Activated T-cell treated with anti-CD3 and anti-CD28 coated beads, Interleukin-2, amount 50 U/mL, for 24 hours (primary cell): ENCODE measurements at regions not wholly inside any gene's neighbourhood (a gene's known extent, or its start where the extent isn't known, plus 50 kb on each side); places are given as distances from the start of the nearest gene placed in this dataset.
"Not testable (repeated sequence)": the region's sequence is repeated elsewhere in the genome, so short reads cannot be mapped to it uniquely, and the experiment has no call there.

Experiments used
- DNase-seq: peaks from one replicate; pipeline ENCODE4 v3.0.0-alpha.2; 2020
- H3K27ac Mint-ChIP-seq: 2 replicates; pipeline ENCODE4 v1.8.0; 2020; ENCODE audit warnings: mild to moderate bottlenecking, mixed read lengths
- H3K27me3 Mint-ChIP-seq: 2 replicates; pipeline ENCODE4 v1.8.0; 2020; ENCODE audit warnings: mixed read lengths
- H3K36me3 Mint-ChIP-seq: 2 replicates; pipeline ENCODE4 v1.8.0; 2020; ENCODE audit warnings: low read depth, mixed read lengths
- H3K4me1 Mint-ChIP-seq: 2 replicates; pipeline ENCODE4 v1.8.0; 2020; ENCODE audit warnings: low read depth, mixed read lengths
- H3K4me3 Mint-ChIP-seq: 2 replicates; pipeline ENCODE4 v1.8.0; 2020; ENCODE audit warnings: mild to moderate bottlenecking, moderate library complexity, mixed read lengths
- H3K9me3 Mint-ChIP-seq: 2 replicates; pipeline ENCODE4 v1.8.0; 2020; ENCODE audit warnings: mixed read lengths

- H3K9me3 Mint-ChIP-seq, H3K27me3 Mint-ChIP-seq, H3K36me3 Mint-ChIP-seq, H3K4me1 Mint-ChIP-seq, H3K27ac Mint-ChIP-seq, H3K4me3 Mint-ChIP-seq, DNase-seq: not testable (repeated sequence)
Observed at GRCh38 chr17:22117401-22117800, 425.1 kb downstream of the KCNJ18 start.

- H3K4me1 Mint-ChIP-seq, H3K9me3 Mint-ChIP-seq, H3K27me3 Mint-ChIP-seq, H3K36me3 Mint-ChIP-seq, H3K27ac Mint-ChIP-seq, H3K4me3 Mint-ChIP-seq, DNase-seq: not testable (repeated sequence)
Observed at GRCh38 chr17:22119016-22119415, 426.7 kb downstream of the KCNJ18 start.

DNA sequence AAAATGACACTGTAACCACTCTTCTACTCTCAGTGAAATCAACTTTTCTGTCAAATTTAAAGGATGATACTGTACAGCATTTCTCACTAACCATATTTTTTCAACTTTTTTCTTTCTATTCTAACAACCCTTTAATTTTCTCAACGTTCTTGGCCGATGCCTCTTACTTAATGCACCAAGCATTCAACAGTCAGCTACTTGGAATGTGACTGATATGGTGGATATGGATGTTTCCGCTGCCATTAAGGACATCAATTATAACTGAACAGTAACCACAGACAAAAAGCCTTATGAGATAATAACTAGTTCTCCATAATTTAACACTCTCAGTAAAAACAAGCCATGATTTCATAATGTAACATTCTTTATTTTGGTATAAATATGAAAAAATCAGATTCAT, 427.4 kb downstream of the KCNJ18 start:
- H3K27ac Mint-ChIP-seq, DNase-seq, H3K27me3 Mint-ChIP-seq, H3K4me3 Mint-ChIP-seq, H3K36me3 Mint-ChIP-seq, H3K4me1 Mint-ChIP-seq, H3K9me3 Mint-ChIP-seq: not testable (repeated sequence)

DNA sequence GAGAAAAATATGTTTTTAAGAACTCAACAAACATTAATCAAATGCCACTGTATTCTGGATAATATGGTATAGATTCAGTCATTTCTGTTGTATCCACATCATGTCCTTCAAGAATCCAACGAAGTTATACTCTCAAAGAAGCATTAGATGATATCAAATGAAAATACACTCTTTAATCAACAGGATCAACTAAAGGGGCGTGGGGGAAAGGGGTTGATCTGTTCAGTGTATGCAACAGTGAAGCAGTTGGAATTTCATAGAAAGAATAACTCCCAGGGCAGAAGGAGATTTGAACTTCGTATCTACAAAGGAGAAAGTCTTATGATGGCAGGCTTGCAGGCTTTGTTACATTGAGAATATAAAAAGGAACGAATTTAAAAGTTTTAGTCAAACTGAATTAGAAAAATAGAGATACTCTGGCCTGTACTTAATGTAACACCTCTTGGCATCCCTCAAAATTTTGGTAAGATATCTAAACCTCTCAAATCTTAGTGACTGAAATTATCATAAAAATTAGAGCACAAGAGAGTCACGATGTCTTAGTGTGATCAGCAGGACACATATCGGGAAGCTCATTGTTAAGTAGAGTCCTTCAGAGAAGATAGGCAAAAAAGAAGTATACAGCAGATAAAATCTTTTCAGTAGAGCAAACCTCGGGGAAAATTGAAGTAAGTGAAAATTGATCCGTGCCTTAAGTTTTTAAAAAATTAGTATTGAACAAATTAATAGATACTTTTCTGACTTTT, 431.4 kb downstream of the KCNJ18 start:
- Mint-ChIP-seq H3K27ac (no peak overlapping the region), H3K4me3 (no peak overlapping the region), H3K36me3 (no peaks in the 10 kb centered on the region), H3K9me3 (peaks cover 11% of the 10 kb centered on the region), H3K4me1 (no peaks in the 10 kb centered on the region), H3K27me3 (no peaks in the 10 kb centered on the region)
- DNase-seq, result no peak

DNA sequence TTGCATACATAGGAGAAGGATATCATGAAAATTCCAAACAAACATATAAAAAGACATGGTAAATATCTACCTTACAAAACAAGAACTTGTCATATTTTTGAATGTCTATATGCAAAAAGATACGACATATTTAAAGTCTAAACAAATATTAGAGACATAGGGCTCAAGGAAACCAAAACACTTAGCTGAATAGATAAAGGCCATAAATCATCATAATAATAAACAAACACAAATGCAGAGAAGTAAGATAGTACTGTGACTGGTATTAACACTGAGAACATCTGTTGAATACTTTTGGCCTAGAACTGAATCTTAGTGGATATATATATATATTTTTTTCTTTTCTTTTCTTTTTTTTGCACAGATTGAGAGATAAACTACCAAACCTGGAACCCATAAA, 435.8 kb downstream of the KCNJ18 start:
- Mint-ChIP-seq H3K4me1 (no peaks in the 10 kb centered on the region), H3K4me3 (no peak overlapping the region), H3K36me3 (no peaks in the 10 kb centered on the region)

GRCh38 chr17:22128723-22129122, 436.4 kb downstream of the KCNJ18 start:
- H3K9me3 Mint-ChIP-seq, result peaks cover 30% of the 10 kb centered on the region
- H3K27ac Mint-ChIP-seq, result no peak overlapping the region
- H3K4me3 Mint-ChIP-seq, result no peak overlapping the region
- H3K36me3 Mint-ChIP-seq, result no peaks in the 10 kb centered on the region
- no peaks in the 10 kb centered on the region for H3K27me3 Mint-ChIP-seq
- H3K4me1 Mint-ChIP-seq, result no peaks in the 10 kb centered on the region
- DNase-seq, result no peak

More for the DNA sequence above, 435.8 kb downstream of the KCNJ18 start:
- H3K9me3 Mint-ChIP-seq, result peaks cover 30% of the 10 kb centered on the region
- H3K27me3 Mint-ChIP-seq, result no peaks in the 10 kb centered on the region
- H3K27ac Mint-ChIP-seq, result no peak overlapping the region
- DNase-seq, result no peak

DNA sequence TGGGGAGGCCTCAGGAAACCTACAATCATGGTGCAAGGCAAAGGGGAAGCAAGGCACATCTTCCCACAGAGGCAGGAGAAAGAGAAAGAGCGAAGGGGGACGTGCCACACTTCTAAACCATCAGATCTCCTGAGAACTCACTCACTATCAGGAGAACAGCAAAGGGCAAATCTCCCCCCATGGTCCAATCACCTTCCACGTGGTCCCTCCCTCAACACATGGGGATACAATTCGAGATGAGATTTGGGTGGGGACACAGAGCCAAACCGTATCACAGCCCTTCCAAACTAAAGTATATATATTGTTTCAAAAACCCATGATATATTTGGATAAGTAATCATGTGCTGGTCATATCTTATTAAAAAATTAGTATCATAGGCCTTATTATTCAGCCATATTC, 437.6 kb downstream of the KCNJ18 start:
- H3K36me3 Mint-ChIP-seq, H3K27me3 Mint-ChIP-seq, H3K4me3 Mint-ChIP-seq, H3K4me1 Mint-ChIP-seq, DNase-seq, H3K27ac Mint-ChIP-seq: not testable (repeated sequence)
- H3K9me3 Mint-ChIP-seq, result peaks cover 32% of the 10 kb centered on the region

DNA sequence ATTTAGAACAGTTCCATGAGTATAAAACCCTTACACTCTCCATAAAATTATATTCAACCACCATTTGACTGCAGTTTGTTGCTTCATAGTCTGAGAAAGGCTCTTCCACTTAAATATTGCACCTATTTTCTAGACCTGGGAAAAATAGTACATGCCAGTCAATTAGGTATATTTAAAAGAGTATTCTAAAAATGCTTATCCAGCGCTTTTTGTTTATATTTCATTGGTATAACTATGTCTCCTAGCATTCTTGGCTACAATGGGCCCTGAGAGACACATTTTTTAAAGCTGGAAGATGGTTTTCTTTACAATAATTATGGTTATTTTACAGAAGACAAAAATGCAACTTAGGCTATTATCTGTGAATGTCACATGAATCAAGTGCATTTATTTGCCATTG, 439.4 kb downstream of the KCNJ18 start:
- Mint-ChIP-seq H3K9me3 (peaks cover 42% of the 10 kb centered on the region), H3K4me1 (no peaks in the 10 kb centered on the region), H3K27ac (no peak overlapping the region), H3K36me3 (no peaks in the 10 kb centered on the region), H3K4me3 (no peak overlapping the region), H3K27me3 (no peaks in the 10 kb centered on the region)
- no peak for DNase-seq

DNA sequence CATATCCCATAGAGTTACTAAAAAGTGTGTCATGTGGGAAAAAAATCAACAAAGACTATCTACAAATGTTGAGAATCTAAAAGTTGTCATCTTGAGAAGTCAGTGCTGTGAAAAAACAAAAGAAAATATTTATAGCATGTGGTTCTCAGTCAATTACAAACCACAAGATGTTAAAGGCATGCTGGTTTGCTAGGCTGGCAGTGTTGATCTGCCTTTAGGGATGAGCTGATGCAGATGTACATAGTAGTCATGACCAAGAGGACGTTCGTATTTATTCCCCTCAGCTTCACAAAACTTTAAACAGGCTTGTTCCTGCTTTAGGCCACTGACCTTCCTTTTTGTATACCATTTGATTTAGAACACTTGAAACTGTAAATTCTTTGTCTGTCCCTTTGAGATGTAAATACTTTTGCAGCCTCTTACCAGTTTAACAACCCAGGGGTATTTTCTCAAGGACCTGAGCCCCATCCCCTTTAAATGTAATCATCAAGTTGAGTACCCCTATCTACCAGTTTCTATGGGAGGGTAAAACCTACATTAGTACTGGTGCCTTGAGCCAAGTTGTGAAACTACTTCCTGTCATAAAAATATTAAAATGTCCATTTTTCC, 446.6 kb downstream of the KCNJ18 start:
- Mint-ChIP-seq H3K27me3 (no peaks in the 10 kb centered on the region), H3K36me3 (no peaks in the 10 kb centered on the region), H3K4me1 (no peaks in the 10 kb centered on the region), H3K9me3 (peaks cover 12% of the 10 kb centered on the region), H3K4me3 (no peak overlapping the region), H3K27ac (no peak overlapping the region)
- no peak for DNase-seq

DNA sequence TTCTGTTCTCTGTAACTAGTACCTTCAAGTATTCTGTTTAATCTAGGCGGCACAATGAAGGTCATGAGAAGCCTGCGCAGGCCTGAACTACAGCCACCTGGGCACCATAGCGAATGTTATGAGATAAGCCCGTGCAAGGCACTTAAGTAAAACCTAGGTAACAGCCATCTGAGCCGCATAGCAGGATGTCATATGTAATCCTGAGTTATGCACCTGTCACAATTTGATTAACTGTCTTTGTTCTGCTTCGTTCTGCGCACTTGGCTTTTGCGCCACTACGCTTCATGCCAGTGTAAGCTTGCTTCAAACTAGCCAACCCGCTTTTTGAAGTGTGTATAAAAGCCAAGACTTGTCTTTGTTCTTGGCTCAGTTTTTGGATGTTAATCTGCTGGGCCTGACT, 449.8 kb downstream of the KCNJ18 start:
- no peak for DNase-seq
- H3K27me3 Mint-ChIP-seq, result no peaks in the 10 kb centered on the region
- H3K27ac Mint-ChIP-seq, result no peak overlapping the region
- H3K9me3 Mint-ChIP-seq, result peaks cover 4% of the 10 kb centered on the region
- H3K4me3 Mint-ChIP-seq, result no peak overlapping the region
- H3K36me3 Mint-ChIP-seq, result no peaks in the 10 kb centered on the region
- H3K4me1 Mint-ChIP-seq, result no peaks in the 10 kb centered on the region

DNA sequence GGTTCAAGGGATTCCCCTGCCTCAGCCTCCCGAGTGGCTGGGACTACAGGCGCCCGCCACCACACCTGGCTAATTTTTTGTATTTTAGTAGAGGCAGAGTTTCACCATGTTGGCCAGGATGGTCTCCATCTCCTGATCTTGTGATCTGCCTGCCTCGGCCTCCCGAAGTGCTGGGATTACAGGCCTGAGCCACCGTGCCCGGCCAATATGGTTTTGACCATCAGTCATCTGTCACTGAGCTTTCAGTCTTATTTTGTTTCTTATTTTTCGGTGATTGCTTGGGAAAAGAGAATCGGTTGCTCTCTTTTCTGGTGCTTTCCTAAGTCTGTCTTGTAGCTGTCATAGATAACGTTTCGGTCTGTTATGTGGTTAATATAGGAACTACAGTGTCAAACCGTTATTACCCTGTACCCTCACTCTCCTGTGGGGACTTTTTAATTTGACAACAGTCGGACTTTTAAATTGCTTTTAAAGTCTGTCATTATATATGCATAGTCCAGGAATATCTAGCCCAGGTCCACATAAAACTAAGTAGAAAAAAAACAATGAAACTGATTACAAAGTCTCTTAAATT, 453.4 kb downstream of the KCNJ18 start:
- Mint-ChIP-seq H3K27me3 (no peaks in the 10 kb centered on the region), H3K4me1 (no peaks in the 10 kb centered on the region), H3K27ac (no peak overlapping the region), H3K9me3 (peaks cover 13% of the 10 kb centered on the region), H3K4me3 (no peak overlapping the region), H3K36me3 (no peaks in the 10 kb centered on the region)
- DNase-seq, result no peak

DNA sequence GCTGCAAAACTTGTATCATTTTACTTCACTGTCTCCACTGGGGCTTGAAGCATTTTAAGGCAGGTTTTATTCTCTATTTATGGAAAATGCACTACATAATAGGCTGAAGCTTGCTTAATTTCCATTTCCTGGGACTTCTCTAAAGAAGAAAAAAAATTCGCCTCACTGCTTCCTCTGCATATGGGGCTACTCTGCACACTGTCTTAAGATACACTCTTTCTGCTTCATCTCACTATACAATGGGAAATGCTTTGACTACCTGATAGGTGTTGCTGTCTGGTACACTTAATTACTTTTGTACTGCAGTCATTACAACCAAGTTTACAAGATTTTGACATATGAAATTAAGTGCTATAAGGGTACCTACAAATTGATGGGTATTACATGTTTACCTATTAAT, 466.0 kb downstream of the KCNJ18 start:
- Mint-ChIP-seq H3K27ac (no peak overlapping the region), H3K36me3 (no peaks in the 10 kb centered on the region), H3K4me3 (no peak overlapping the region), H3K4me1 (no peaks in the 10 kb centered on the region), H3K27me3 (no peaks in the 10 kb centered on the region), H3K9me3 (peaks cover 17% of the 10 kb centered on the region)
- DNase-seq, result no peak

DNA sequence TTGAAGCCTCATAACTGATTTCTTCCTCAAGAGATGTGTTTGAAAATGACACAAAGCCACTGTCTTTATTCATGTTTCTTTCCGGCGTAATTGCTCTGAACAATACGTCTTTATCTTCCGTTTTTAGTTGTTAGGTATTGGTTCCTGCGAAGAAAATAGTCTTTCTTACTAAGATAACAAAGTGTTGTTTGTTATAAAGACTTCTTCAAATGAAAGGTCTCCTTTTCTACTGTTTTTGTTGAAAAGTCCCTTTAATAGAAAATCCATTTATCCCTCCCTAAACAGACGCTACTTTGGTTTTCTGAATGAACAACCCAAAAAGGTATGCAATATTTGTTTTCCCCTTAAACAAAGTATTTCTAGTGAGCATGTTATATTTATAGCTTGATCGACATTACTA, 469.1 kb downstream of the KCNJ18 start:
- Mint-ChIP-seq H3K27ac (no peak overlapping the region), H3K9me3 (peaks cover 15% of the 10 kb centered on the region), H3K27me3 (no peaks in the 10 kb centered on the region), H3K4me3 (no peak overlapping the region), H3K4me1 (no peaks in the 10 kb centered on the region), H3K36me3 (no peaks in the 10 kb centered on the region)
- DNase-seq, result no peak

GRCh38 chr17:22171631-22172030, 479.3 kb downstream of the KCNJ18 start:
- Mint-ChIP-seq H3K4me3 (no peak overlapping the region), H3K9me3 (peaks cover 18% of the 10 kb centered on the region), H3K4me1 (no peaks in the 10 kb centered on the region), H3K36me3 (no peaks in the 10 kb centered on the region), H3K27ac (no peak overlapping the region), H3K27me3 (no peaks in the 10 kb centered on the region)
- no peak for DNase-seq

- Mint-ChIP-seq H3K9me3 (peaks cover 8% of the 10 kb centered on the region), H3K4me1 (no peaks in the 10 kb centered on the region), H3K36me3 (no peaks in the 10 kb centered on the region), H3K27ac (no peak overlapping the region), H3K27me3 (no peaks in the 10 kb centered on the region), H3K4me3 (no peak overlapping the region)
- DNase-seq, result no peak
Observed at GRCh38 chr17:22193113-22193512, 500.8 kb downstream of the KCNJ18 start.
